Left kidney (tissue), 1 donor: ENCODE measurements at regions not wholly inside any gene's neighbourhood (a gene's known extent, or its start where the extent isn't known, plus 50 kb on each side); places are given as distances from the start of the nearest gene placed in this dataset.
"Not testable (repeated sequence)": the region's sequence is repeated elsewhere in the genome, so short reads cannot be mapped to it uniquely, and the experiment has no call there.

Experiments used
- DNase-seq: peaks from one replicate; pipeline ENCODE4 v3.0.0-alpha.2; 2013

DNA sequence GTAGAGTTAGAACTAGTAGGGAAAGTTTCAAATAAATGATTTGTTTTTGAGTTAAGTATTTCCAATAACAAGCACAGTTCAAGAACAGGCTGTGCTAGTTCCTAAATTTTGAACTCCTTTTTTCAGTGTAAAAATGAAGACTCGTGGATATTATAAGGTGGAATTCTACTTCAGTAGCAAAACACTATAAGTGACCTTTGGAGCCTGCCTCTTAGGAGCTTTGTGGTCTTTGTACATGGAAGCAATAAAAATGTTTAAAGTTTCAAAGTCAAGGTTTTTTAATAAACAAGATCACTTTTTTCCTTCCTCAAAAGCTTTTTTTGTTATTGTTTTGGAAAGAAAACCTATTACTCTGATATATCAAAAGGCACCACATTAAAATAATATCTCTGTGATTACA is 292.4 kb upstream of the VWC2 start:
- DNase-seq: no peak

DNA sequence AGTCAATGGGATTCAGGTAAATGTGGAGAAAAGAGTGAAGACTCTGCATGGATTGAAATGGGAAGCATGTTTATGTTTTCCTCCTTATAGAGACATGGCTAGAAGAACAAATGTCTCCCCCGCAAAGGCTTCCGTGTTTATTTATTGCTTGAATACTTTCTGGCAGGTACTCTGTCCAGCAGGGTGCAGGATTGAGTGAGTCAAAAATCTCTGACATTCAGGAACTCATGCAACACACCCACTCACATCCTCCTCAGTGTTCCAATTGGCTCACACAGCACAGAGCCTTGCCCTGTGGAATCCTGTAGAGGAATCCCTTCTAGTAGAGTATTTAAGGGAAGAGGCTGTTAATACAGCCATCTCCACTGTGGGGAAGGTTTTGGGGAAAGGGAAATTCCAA is 290.3 kb upstream of the VWC2 start:
- no peak for DNase-seq

DNA sequence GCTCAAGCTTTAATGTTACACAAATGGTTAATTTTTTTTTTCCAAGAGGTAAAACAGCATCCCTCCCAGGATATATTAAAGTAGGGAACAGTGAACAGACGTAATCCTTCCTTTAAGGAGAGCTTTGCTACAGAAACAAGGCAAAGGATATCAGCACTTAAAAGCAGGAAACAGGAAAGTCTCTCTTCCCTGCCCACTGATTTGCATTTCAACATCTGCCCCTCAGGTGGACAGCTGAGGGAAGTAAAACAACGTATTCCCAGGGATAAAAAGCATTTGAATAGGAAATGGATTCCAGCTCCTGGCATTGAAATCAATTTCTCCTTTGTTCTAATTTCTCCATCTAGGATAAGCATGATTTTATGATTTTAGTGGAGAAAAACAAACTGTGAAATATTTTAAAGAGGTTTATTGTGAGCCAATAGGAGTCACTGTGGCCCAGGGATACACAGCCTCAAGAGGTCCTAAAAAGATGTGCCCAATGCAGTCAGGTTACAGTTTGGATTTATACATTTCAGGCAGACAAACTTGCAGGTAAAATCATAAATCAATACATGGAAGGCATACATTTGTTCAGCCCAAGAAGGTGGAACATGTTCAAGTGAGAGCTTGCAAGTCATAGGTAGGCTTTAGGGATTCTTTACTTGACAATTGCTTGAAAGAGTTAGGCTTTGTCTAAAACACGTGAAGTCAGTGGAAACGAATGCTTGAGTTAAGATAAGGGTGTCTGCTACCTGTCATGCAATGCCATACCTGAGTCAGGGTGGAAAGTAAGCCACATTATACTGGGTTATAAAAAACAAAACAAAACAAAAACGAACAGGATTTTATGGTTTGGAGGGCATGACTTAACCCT is 286.2 kb upstream of the VWC2 start:
- no peak for DNase-seq

DNA sequence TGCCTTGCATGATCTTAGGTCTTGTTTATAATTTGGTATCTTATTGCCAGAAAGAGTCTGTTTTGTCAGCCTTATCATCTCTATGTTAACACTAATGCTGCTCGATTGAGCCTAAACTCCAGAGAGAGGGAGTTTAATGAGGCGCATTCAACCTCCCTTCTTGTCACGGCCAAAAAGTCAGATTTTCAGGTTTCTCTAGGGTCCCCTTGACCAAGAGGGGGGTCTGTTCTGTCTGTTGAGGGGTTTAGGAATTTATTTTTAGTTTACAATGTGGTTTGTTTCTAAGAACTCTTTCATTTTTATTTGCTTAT is 285.7 kb upstream of the VWC2 start:
- no peak for DNase-seq

DNA sequence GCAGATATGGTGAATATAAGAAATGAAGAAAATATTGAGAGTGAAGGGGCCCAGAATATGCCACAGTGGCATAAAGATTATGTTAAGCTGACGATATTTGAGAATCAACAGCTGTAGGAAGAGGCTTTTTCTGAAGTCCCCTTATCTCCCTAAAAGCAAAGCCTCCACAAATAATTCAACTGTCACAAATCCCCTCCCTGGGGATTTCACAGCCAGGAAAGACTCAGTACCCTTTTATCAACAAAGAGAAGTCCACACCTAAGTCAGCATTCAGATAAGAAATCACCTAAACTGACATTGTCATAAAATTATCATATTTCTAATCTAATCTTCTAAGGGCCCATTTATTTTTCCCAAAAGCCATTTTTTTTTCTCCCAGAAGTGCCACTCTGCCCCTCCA is 284.9 kb upstream of the VWC2 start:
- no peak for DNase-seq

DNA sequence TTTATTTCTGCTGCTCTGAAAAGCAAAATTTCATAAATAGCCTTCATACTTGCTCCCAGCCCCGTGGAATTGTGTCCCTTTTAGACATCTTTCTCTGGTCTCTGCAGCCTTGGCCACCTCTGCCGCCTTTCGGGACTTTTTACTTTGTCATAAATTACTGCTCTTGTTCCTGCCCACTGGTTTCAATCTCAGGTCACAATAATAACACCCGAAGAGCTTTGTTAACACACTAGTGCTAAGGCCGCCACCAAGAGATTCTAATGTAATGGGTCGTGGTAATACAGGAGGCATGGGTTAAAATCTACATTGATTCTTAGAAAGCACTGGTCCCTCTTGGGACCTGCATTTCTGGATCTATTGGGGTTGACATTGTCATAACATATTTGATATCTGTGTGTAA is 276.0 kb upstream of the VWC2 start:
- no peak for DNase-seq

DNA sequence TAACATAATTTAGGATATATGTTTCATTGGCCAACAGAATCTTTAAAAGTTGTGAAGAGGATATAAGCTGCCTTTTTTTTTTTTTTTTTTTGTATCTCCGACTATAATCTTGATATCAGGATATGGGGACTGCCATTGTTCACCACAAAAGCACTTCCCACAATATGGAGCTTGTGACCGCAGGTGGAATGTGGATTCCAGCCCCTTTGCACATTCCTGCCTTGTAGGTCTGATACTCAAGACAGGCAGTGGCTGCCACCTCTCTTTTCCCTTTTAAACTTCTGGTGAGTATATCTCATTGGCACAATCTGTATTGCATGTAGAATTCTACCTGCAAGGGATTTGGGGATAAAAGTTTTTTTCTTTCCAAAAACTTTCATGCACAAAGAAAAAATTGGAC is 272.7 kb upstream of the VWC2 start:
- no peak for DNase-seq

DNA sequence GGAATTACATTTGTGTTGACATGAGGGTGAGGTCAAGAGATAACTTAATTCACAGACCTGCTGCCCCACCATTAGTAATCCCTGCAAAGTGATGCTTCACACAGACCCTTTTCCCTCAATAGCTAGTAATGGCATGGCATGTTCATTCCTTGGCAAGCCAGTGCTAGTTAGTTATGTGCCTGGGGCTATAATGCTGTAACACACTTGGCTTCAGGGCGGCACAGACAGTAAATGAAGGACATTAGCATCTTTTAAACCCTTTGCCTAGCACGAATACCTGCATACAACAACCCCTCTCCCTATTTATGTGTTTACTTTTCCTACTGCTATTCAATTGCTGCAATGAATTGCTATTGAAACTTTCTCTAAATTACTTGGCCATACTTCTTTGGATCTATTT is 266.2 kb upstream of the VWC2 start:
- not testable (repeated sequence) for DNase-seq

DNA sequence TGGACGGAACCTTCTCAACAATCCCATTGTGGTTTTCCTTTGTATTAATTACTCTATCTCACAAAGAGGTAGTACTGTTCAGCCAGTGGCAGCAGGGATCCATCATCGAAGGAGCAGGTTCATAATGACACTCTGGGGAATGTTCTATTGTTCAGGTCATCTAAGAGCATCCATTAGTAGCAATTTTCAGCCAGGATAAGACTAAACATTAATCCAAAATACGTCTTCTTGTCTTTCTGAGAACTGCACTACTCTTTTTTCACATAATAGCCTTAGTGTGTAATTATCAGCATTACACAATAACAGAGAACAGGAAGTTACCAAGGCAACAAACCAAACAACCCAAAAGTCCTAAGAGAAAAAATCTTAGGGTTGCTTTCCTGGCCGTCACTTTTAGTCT is 259.5 kb upstream of the VWC2 start:
- DNase-seq: no peak

DNA sequence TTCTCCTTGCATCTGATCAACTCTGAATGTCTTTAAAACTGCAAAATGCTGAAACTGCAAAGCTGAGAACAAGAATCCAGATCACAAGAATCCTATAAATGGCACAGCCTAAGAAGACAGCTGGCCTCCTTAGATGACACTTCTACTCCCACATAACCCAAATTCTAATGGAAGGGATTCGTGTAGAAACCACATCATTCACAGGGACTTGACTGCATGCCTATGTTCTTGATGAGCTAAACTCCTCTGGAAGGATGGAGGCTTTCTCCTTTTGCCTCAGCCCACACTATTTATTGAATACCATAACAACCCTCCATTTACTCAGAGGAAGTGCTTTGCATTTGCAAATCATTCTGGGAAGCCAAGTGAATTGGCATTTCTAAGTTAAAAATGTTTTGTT is 252.5 kb upstream of the VWC2 start:
- DNase-seq: no peak

DNA sequence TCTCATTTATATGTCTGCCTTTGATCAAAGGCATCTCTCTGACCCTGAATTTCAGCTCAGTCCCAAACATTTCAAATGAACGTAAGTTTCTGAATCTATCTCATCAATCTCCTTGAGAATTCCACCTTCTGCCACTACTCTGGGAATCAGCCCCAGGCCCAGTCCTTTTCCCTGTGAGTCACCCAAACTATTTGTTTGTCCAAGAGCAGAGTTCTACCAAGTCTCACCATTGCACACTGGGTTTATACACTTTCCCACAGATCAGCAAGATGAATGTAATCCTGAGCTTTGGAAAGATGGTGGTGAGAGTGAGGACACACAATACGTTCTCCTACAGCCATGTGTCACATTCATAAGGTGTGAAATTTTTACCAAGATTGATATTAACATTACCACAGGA is 251.3 kb upstream of the VWC2 start:
- DNase-seq: no peak

DNA sequence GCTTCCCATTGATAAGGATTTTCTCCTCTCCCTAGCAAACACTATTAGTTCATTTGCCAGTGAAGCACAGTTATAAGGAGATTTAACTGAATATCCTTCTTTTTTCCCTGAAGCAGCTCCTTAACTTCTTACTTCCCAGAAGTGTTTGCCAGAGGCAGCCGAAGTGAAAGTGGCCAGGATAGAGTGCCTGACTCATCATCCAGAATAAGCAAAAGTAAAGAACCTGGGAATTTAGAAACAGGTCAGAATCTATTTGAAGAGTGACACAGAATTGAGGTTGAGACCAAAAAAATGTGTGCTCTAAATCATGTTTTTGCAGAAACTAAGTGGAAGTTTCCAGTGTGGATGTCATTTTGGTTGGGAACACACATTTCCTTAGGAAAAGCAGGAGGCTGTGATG is 249.6 kb upstream of the VWC2 start:
- no peak for DNase-seq

DNA sequence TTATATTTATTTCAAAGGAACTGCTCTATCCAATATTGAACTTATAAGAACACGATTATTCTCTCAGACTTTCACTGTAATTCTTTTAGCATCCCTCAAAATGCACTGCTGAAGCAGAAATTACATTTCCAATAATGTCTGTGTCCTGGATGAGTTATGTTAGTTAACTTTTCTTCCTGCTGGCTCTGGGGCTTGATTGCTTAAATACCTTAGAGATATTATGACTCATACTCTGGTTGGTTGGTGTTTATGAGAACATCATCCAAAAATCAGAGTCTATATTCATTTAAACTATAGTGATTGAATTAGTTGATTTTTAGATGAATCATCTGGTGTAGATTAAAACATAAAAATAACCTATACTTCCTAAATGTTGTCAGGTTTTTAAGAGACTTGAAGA is 246.3 kb upstream of the VWC2 start:
- no peak for DNase-seq

DNA sequence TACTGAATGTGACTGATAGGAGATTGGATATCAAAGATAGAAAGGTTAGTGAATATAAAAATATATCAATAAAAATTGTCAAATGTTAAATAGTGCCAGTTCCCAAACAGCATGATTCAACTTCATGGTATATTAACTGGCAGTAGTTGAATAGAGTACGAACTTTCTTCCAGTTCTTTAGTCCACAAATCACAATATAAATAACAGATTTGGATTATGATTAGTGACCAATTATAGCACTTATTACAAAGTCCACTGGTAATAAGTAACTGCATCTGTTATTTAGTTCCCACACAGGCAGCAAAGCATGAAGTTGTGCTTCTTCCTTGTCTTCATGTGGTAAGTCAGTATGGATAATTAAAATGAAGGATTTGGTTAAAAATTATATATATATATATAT is 243.0 kb upstream of the VWC2 start:
- DNase-seq: no peak

DNA sequence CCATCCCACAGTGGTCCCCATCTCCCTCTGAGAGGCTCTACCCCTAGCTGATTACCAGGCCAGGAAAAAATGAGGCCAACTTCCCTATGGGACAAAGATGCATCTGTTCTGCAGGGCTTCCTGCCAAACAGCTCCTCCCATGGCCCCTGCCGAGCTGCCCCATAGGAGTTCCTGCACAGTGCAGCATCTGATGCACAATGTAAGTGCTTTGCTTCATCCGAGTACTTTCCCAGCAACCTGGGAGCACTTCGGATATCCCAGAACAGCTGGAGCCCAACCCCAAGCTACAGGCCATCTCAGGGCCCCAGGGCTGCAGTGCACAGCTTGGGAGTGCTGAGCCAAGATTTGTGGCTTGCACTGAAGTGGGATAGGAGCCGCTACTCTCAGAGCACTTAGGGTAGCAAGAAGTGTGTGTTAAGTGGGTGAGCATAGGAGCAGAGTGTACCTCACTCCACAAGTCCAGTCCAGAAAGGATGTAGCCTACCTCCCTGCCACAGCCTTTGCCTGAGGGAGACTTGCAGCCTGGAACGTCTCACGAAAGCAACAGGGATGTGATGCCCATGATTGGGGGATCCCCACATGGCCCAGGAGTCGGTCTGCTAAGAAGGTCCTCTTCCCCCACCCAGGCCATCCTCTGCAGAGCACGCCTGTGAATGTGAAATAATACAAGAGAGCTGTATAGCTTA is 209.6 kb upstream of the VWC2 start:
- no peak for DNase-seq

DNA sequence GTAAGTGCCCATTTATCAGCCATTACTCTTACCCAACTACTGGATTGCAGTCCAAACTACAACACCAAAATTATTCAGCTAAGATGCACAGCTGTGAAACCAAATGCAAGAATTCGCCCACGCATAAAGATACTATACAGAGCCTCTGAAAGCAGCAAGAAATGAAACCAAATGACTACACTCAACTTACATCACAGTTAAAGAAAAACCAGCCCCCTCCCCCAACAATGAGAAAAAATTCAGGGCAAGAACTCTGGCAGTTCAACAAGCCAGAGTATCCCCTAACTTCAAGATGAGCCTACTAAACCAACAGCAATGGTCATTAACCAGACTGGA is 209.1 kb upstream of the VWC2 start:
- DNase-seq: no peak

DNA sequence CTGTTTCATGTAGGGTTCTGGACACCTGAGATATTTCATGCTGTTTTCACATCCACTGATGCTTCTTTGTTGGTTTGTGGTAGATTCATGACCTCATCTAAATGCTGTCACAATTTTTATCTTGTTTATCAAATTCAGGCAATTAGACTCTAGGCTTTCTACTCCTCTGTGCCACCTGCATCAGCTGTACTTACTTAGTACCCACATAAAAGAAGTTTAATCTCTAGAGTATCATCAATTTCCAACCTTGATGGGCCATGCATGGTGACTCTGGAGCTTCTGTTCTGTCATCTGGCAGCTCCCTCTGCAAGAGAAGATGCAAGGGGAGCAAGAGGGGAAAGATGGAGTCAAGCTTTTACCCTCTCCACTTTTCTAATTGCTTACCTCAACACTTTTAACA is 195.9 kb upstream of the VWC2 start:
- DNase-seq: no peak

DNA sequence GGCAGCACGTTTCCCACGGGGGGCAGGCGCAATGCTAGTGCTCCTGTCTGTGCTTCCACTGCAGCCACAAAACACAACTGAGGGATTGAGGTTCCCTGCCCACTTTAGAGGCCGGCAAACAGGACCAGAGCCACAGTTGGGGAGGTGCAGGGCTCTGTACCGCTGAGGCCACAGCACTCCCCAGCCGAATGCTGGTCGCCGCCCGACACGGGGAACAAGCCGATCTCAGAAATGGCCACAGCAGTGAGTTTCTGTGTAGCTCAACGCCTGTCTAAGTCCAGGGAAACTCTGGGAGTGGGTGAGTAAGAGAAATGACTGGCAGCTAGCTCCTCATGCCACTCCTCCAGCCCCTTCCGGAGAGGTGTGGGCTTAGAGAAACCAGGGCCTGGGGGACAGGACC is 194.0 kb upstream of the VWC2 start:
- DNase-seq: no peak

DNA sequence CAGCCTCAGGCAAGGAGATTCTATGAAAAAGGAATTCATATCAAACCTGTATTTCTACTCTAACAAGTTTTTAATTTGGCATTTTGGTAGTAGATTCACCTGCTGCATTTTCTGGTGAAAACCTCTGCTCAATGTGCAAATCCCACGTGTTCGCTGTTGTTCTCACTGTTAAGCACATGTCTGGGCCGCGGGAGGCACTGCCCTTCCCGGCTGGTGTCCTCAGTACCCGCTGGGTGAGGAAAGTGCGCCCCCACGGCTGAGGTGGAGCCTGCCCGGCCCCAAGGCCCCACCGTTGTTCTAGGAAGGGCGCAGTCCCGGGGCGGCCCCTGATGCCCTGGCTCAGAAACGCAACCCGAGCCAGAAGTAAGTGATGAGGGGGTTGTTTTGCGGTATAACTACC is 193.4 kb upstream of the VWC2 start:
- no peak for DNase-seq

DNA sequence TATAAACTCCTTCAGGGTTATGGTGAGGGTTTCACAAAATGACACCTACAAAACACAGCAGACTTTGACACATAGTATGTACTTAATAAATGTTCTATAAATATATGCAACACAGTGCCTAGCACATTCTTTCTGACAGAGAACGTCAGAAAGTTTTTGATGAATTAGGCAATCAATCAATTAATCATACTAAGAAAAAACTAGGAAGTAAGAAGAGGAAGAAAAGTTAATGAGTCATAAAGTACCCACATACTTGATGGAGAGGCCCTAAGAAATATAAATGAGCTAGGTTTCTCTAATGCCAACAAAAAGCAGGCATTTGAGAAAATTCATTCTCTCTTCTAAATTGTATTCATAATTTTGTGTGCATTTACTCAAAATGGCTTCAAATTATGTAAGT is 192.7 kb upstream of the VWC2 start:
- no peak for DNase-seq

DNA sequence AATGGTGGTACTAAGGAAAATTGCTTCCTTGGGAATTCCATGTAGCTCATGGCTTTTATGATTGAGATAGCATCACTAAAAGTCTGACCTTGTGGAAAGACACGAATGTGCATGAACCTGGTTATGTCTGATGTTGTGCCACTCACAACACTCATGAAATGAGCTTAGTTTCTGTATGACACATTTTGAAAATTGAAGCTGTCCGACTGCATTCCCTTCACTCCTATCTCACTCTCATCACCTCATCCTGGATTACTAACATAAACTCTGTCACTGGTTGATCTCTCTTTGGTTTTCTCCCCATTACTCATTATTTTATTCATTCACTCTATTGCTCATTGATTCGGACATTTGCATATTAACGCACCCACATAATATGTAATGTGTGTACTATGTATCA is 190.0 kb upstream of the VWC2 start:
- no peak for DNase-seq

DNA sequence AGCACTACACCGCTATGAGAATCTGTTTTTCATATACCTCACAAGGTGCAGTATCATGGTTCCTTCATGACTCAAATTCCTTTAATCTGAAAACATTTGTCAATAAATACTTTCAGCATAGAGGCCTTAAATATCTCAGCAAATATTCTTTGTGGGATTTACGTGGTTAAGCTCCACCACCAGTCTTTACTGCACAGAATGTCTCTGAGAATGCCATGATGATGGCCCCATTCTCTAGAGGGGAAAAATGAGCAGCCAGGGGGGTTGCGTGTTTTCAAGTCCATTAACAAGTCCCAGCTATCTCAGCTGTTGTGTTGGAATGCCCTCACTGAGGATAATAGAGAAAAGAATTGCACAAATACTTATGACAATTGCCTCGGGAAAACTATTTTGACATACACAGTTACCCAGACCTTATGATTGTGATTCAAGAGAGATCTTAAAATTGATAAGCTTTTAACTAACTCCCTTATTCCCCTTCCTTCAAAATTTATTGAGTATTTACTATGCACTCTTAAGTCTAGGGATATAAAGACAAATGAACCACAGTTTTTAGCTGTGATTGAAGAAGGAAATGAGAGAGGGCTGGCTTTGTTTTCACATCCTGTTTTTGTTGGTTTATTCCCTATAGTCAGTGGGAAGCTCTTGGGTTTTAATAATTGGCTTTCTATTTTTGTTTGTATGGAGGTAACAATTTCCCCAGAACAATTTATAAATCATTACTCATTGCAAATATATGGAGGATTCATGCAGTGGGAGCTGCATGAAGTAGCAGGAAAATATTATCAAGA is 176.5 kb upstream of the VWC2 start:
- no peak for DNase-seq

DNA sequence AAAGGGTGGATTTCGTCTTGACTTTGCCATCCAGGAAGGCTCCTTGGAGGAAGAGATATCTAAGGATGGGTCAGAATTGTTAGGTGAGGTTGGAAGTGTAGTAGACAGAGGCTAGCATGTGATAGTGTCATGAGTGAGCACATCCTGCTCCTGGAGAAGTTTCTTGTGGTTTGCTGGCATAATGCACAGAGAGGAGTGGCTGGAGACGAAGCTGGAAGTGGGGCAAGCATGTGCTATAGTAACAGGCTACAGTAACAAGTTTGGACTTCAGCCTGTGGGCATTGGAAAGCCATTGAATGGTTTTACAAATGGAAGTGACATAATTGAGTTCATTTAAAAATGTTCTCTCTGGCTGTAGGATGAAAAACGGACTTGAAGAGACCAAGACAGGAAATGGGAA is 175.6 kb upstream of the VWC2 start:
- DNase-seq: no peak

DNA sequence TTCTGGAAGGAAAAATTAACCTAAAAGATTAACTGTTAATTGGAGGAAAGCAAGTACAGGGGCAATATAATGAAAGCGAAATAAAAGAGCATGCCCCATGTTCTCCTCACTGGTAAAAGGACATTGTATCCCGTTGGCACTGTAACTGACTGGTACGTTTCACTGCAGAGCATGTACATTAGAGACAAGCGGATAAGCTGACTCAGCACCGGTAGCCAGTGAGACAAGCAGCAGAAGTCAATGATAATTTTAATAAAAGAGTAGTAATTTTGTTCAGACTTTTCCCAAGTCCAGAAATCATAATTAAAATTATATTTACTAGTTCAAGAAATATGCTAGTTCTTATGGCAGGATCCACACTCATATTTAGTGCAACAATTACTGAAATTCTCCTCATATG is 161.5 kb upstream of the VWC2 start:
- no peak for DNase-seq
